ENCODE measurements at regions not wholly inside any gene's neighbourhood (a gene's known extent, or its start where the extent isn't known, plus 50 kb on each side); places are given as distances from the start of the nearest gene placed in this dataset.

DNA sequence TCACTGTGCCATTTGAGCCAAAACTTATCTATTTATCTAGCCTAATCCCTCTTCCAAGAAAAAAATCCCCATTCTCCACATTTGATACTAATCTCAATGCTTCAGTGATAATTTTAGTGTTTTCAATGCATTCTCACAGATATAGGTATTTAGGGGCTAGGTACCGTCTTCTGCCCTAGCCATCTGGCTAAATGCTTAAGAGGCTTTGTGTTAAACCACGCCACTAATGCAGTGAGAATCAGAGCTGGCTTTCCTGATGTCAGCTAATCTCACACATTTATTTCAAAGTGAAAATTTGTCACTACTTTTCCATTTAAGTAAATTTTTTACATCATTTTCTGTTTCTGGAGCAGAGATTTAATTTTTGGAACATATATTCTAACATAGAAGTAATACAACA is 479.7 kb downstream of the MAN2A1 start (continued):
- TF ChIP-seq, protein P1, sequence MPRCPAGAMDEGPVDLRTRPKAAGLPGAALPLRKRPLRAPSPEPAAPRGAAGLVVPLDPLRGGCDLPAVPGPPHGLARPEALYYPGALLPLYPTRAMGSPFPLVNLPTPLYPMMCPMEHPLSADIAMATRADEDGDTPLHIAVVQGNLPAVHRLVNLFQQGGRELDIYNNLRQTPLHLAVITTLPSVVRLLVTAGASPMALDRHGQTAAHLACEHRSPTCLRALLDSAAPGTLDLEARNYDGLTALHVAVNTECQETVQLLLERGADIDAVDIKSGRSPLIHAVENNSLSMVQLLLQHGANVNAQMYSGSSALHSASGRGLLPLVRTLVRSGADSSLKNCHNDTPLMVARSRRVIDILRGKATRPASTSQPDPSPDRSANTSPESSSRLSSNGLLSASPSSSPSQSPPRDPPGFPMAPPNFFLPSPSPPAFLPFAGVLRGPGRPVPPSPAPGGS (IDR thresholded peaks at IDR 0.05; ENCODE audit: borderline replicate concordance, insufficient read depth, low read depth, low read length, poor library complexity, severe bottlenecking) = no peak
- TF ChIP-seq SREBF1 (IDR thresholded peaks at IDR 0.05; ENCODE audit: low read length) = no peak

DNA sequence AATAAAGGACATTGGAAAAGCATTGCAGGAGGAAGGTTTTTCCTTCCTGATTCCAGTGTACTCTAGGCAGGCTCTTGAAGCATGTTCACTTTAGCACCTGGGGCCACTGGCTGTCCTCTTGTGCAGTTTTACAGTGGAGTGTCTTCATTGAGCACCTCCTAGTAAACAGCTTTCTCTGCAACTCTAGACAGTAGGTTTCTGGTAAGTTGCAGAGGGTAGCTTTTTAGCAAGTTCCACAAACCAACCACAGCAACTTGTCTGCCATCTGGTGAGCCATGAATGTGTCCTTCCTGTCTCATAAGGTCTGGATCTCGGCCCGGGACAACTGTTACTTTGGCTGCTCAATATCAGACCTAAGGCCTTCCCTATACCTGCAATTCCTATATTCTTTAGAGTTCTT is 488.0 kb downstream of the MAN2A1 start:
- WGBS (ENCODE audit: insufficient coverage, insufficient replicate concordance, low lambda C conversion rate, missing lambda C conversion rate) = 35% methylated on average over 2 of the region's 2 CpGs
- ChIA-PET SMC1A (ENCODE audit: uncharacterized antibody, unreplicated experiment) (interaction anchor here (0.7 kb wide), 1 partner anchor 1837 kb away, joined by 4 read pairs; no protein-coding TSS in a partner anchor), POLR2A (no interaction called here), CTCF (no interaction called here), RAD21 (ENCODE audit: unreplicated experiment) (no interaction called here)
- Histone ChIP-seq H3K36me3 (ENCODE audit: control insufficient read depth in 2 of 2, insufficient read depth in 2 of 2, low read length in 1 of 2) (no peaks in the 10 kb centered on the region), H3K9me3 (replicated peaks; ENCODE audit: control insufficient read depth, insufficient read depth, low read length) (no peaks in the 10 kb centered on the region), H3K27me3 (replicated peaks in 1 of 2; ENCODE audit: control insufficient read depth in 2 of 2, insufficient read depth in 2 of 2, low read length in 1 of 2) (no peaks in the 10 kb centered on the region), H3K27ac (ENCODE audit: control insufficient read depth, insufficient read depth) (no peak overlapping the region), H3K9ac (ENCODE audit: control insufficient read depth, insufficient read depth, low read length) (no peak overlapping the region), H2AFZ (ENCODE audit: control insufficient read depth, low read depth, low read length) (no peak overlapping the region), H4K20me1 (ENCODE audit: control insufficient read depth, insufficient read depth) (no peaks in the 10 kb centered on the region), H3K4me3 (no peak overlapping the region), H3K4me2 (ENCODE audit: control insufficient read depth, insufficient read depth) (no peak overlapping the region), H3K4me1 (ENCODE audit: control insufficient read depth, insufficient read depth, low read length) (no peaks in the 10 kb centered on the region), H3K79me2 (ENCODE audit: control insufficient read depth, insufficient read depth, low read length) (no peaks in the 10 kb centered on the region)
- ATAC-seq (no peak), DNase-seq (ENCODE audit: low read depth, low spot score) (no peak), FAIRE-seq (no peak)
- TF ChIP-seq, protein P2, sequence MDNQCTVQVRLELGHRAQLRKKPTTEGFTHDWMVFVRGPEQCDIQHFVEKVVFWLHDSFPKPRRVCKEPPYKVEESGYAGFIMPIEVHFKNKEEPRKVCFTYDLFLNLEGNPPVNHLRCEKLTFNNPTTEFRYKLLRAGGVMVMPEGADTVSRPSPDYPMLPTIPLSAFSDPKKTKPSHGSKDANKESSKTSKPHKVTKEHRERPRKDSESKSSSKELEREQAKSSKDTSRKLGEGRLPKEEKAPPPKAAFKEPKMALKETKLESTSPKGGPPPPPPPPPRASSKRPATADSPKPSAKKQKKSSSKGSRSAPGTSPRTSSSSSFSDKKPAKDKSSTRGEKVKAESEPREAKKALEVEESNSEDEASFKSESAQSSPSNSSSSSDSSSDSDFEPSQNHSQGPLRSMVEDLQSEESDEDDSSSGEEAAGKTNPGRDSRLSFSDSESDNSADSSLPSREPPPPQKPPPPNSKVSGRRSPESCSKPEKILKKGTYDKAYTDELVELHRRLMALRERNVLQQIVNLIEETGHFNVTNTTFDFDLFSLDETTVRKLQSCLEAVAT (IDR thresholded peaks at IDR 0.05) = no peak
- no peak for TF ChIP-seq STAT3 (IDR thresholded peaks at IDR 0.05; ENCODE audit: low read depth, low read length)
- TF ChIP-seq HDGF (IDR thresholded peaks at IDR 0.05) = no peak
- no peak for TF ChIP-seq YBX1 (IDR thresholded peaks at IDR 0.05)
- TF ChIP-seq, protein P3, sequence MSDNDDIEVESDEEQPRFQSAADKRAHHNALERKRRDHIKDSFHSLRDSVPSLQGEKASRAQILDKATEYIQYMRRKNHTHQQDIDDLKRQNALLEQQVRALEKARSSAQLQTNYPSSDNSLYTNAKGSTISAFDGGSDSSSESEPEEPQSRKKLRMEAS (IDR thresholded peaks at IDR 0.05; ENCODE audit: low read depth, low read length) = no peak
- no peak for TF ChIP-seq BCL11A (IDR thresholded peaks at IDR 0.05; ENCODE audit: low read depth, low read length)
- no peak for TF ChIP-seq CBFB (IDR thresholded peaks at IDR 0.05; ENCODE audit: low read depth)
- TF ChIP-seq SMAD5 (IDR thresholded peaks at IDR 0.05; ENCODE audit: low read depth) = no peak
- no peak for TF ChIP-seq ZNF24 (IDR thresholded peaks at IDR 0.05)
- no peak for TF ChIP-seq ZZZ3 (IDR thresholded peaks at IDR 0.05; ENCODE audit: control insufficient read depth, insufficient read length, low read depth)
- intact Hi-C loops (cut with micrococcal nuclease; ENCODE audit: unreplicated experiment) (no loop called here), in situ Hi-C loops (cut with MboI) (no loop called here)
- BruUV-seq (replicated peaks) = no TSS peak

All from GM12878 (cell line).